GM21447 (cell line): ENCODE measurements at regions not wholly inside any gene's neighbourhood (a gene's known extent, or its start where the extent isn't known, plus 50 kb on each side); places are given as distances from the start of the nearest gene placed in this dataset.

Experiments used
- ATAC-seq: cut with Tn5 transposase; IDR thresholded peaks from one replicate; pipeline ENCODE4 v1.9.1; 2021; ENCODE audit not compliant: unreplicated experiment

- ATAC-seq = no peak
Measured at GRCh38 chr11:131295986-131296385, 74.4 kb upstream of the NTM start.

- ATAC-seq = no peak
Measured at GRCh38 chr11:131297441-131297840, 73.0 kb upstream of the NTM start.

GRCh38 chr11:131299598-131300438 lies 70.6 kb upstream of the NTM start:
- no peak for ATAC-seq

DNA sequence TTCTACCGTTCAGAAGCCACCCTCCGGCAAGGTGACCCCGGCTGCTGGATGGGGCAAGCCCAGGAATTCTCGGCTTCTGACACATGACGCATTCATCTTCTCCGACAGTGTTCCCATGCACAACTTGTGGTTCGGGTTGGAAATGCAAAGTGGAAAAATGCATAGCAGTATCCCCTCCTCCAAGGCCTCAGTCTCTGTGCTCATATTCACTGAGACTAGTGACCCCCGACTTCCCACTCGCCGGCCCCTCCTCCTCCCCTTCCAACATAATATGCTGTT lies 70.0 kb upstream of the NTM start:
- no peak for ATAC-seq

DNA sequence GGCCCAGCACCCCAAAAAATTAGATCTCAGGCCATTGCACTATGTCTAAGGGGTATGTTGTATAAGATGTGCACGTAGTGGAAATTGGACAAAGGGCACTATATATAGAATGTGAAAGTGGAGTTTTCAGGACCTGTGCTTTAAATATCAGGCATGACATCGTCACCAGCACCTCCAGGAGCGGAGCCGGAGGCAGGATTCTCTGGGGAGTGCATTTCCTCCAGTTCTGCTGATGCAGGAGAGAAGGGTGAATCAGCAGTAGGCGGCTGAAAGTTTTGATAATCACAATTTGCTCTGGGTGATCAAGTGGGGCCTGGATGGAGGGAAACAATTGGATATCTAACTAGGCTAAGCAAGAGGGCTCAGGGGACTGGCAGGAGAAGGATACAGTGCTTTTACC lies 69.1 kb upstream of the NTM start:
- no peak for ATAC-seq

GRCh38 chr11:131302836-131303235 lies 67.6 kb upstream of the NTM start:
- ATAC-seq = no peak

GRCh38 chr11:131303611-131304119 lies 66.8 kb upstream of the NTM start:
- no peak for ATAC-seq

GRCh38 chr11:131305005-131305404 lies 65.4 kb upstream of the NTM start:
- no peak for ATAC-seq

DNA sequence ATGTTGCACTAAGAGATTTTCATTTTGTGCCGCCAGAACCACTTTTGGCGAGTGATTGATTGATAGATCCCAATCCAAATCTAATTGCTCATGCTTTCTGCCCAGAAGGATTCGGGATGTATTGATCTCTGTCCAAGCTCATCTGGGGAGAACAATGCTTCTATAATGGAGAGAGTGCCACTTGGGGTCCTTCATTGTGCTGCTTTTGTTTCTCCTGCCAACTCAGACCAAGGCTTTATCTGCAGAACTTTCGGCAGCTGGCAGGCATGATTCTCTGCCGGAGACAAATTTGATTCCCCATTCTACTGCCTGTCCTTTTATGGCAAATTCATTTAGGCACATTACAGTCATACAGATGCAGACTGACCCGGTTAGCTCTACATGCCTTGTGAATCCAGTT lies 62.9 kb upstream of the NTM start:
- no peak for ATAC-seq

GRCh38 chr11:131309776-131310175 lies 60.6 kb upstream of the NTM start:
- ATAC-seq = no peak

DNA sequence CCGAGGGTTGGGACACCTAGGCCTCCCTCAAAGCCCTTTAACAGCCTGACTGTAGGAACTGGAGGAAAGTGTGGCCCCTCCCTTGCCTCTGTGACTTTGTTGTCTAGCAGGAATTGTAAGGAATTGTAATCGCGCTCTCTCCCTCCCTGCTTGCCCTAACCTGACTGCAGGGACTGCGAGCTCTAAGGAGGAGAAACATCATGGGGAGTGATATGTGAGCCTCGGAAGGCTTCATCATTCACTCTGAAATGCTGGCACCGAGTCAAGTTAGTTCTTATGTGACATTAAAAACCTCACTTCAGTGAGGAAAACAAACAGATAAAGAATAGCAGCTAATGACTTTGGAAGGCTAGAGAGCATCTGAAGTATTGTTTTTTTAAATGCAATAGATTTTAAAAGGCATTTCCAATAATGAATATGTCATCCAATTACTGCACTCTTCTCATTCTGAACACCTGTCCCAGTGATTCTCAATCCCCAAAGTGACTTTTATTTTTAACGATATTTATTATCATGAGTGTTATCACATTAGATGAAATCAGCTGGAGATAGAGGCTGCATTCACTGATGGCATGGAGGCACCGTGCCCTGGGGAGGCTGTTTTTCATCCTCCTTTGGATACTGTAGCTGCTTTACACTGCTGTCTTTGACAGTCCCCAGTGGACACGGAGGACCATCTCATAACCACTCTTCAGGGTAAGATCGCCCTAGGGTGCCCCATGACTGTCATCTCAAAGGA lies 58.5 kb upstream of the NTM start:
- no peak for ATAC-seq
